ENCODE measurements at regions not wholly inside any gene's neighbourhood (a gene's known extent, or its start where the extent isn't known, plus 50 kb on each side); places are given as distances from the start of the nearest gene placed in this dataset.

- no peak for TF ChIP-seq CTCF (conservative IDR thresholded peaks at IDR 0.05; ENCODE audit: low read depth, low read length)
- TF ChIP-seq EZH2 (IDR thresholded peaks at IDR 0.05; ENCODE audit: borderline replicate concordance, low read depth, low read length, poor library complexity, severe bottlenecking) = no peak
These were observed 328.3 kb downstream of the SOCS6 start for GRCh38 chr18:70617020-70617763.

Data from A673 (cell line).